Keratinocyte (primary cell): ENCODE measurements at regions not wholly inside any gene's neighbourhood (a gene's known extent, or its start where the extent isn't known, plus 50 kb on each side); places are given as distances from the start of the nearest gene placed in this dataset.

Source experiments
- DNase-seq: peaks from one replicate; pipeline ENCODE4 v3.0.0-alpha.2; 2011; ENCODE audit warnings: low read depth, missing footprints, low spot score
- FAIRE-seq: peaks from 2 replicates; lab custom pipeline; 2011; peaks lifted over from hg19 to GRCh38; lab: Jason Lieb, UNC
- H2AFZ ChIP-seq: 2 replicates; pipeline ENCODE4 v1.6.0; 2012; ENCODE audit warnings: low read length, control low read depth, inconsistent platforms; ENCODE audit not compliant: control insufficient read depth
- H3K27ac ChIP-seq: 2 replicates; pipeline ENCODE4 v1.5.1; 2011; ENCODE audit warnings: low read length; ENCODE audit not compliant: control insufficient read depth, insufficient read depth
- H3K27me3 ChIP-seq: 3 replicates; pipeline ENCODE4 v1.6.0; 2011; ENCODE audit warnings: low read length; ENCODE audit not compliant: control insufficient read depth, insufficient read depth; ENCODE audit errors: extremely low read depth
- H3K36me3 ChIP-seq, 2 experiments: 2 replicates in 1 of 2; 3 replicates in 1 of 2; pipeline ENCODE4 v1.5.1; 2011; ENCODE audit warnings: low read length in 2 of 2, mild to moderate bottlenecking in 1 of 2; ENCODE audit not compliant: control insufficient read depth in 2 of 2, insufficient read depth in 2 of 2; ENCODE audit errors: extremely low read depth in 1 of 2
- H3K4me1 ChIP-seq: 3 replicates; pipeline ENCODE4 v1.5.1; 2011; ENCODE audit warnings: low read length; ENCODE audit not compliant: control insufficient read depth, insufficient read depth; ENCODE audit errors: extremely low read depth
- H3K4me2 ChIP-seq: 3 replicates; pipeline ENCODE4 v1.6.0; 2011; ENCODE audit warnings: low read depth, low read length; ENCODE audit not compliant: control insufficient read depth, insufficient read depth; ENCODE audit errors: extremely low read depth
- H3K4me3 ChIP-seq, 3 experiments: fragments of 200-600 bp in 1 of 3; sonication (generic) in 1 of 3; 2 replicates in 2 of 3; 3 replicates in 1 of 3; pipeline ENCODE4 v1.5.1; 2011 to 2016; ENCODE audit warnings: low read length in 3 of 3, mild to moderate bottlenecking in 3 of 3, control low read depth in 2 of 3, inconsistent platforms in 1 of 3, low read depth in 1 of 3, mixed read lengths in 1 of 3, mixed run types in 1 of 3, moderate library complexity in 1 of 3; ENCODE audit not compliant: control insufficient read depth in 2 of 3, insufficient read depth in 2 of 3; ENCODE audit errors: extremely low read depth in 1 of 3
- H3K79me2 ChIP-seq: 2 replicates; pipeline ENCODE4 v1.6.0; 2012; ENCODE audit warnings: low read length; ENCODE audit not compliant: control insufficient read depth, insufficient read depth
- H3K9ac ChIP-seq: 3 replicates; pipeline ENCODE4 v1.6.0; 2011; ENCODE audit warnings: low read length; ENCODE audit not compliant: control insufficient read depth, insufficient read depth; ENCODE audit errors: extremely low read depth
- H3K9me1 ChIP-seq: 3 replicates; pipeline ENCODE4 v1.6.0; 2011; ENCODE audit warnings: low read length; ENCODE audit not compliant: control insufficient read depth, insufficient read depth; ENCODE audit errors: extremely low read depth
- H3K9me3 ChIP-seq: 2 replicates; pipeline ENCODE4 v1.5.1; 2012; ENCODE audit warnings: low read depth, low read length; ENCODE audit not compliant: control insufficient read depth
- H4K20me1 ChIP-seq: 3 replicates; pipeline ENCODE4 v1.6.0; 2011; ENCODE audit warnings: low read length; ENCODE audit not compliant: control insufficient read depth, insufficient read depth; ENCODE audit errors: extremely low read depth
- CTCF ChIP-seq, 3 experiments: IDR thresholded peaks in 1 of 3; conservative IDR thresholded peaks in 1 of 3; optimal IDR thresholded peaks in 1 of 3; 2 replicates in 2 of 3; 3 replicates in 1 of 3; pipeline versions ENCODE3 to v1.5.1; 2011; ENCODE audit warnings: low read length in 3 of 3, mild to moderate bottlenecking in 3 of 3, moderate library complexity in 2 of 3, control low read depth in 1 of 3, inconsistent platforms in 1 of 3; ENCODE audit not compliant: insufficient read depth in 2 of 3; ENCODE audit errors: extremely low read depth in 1 of 3
- EZH2 ChIP-seq: IDR thresholded peaks from one replicate; pipeline ENCODE4 v1.6.1; 2012; ENCODE audit warnings: inconsistent platforms, mild to moderate bottlenecking, low read length, moderate library complexity
- dilution Hi-C: fragments of 300-500 bp; cut with MboI; formaldehyde crosslinking; loops from one replicate; pipeline ENCODE4 v1.7.0; 2020; ENCODE audit warnings: low sequenced_read_pairs; ENCODE audit not compliant: extremely low pct_ligation_motif_present

- H3K27me3 ChIP-seq = no peaks in the 10 kb centered on the region
- FAIRE-seq (no peak), DNase-seq (no peak)
- H3K4me1 ChIP-seq = no peaks in the 10 kb centered on the region
- no peak overlapping the region for H2AFZ ChIP-seq
- no peak overlapping the region for H3K4me3 ChIP-seq
- H3K4me2 ChIP-seq = no peak overlapping the region
- H3K9me1 ChIP-seq = no peaks in the 10 kb centered on the region
- H3K9me3 ChIP-seq = no peaks in the 10 kb centered on the region
- no peak overlapping the region for H3K9ac ChIP-seq
- no peak for TF ChIP-seq CTCF (optimal IDR thresholded peaks at IDR 0.05 in 1 of 3, IDR thresholded peaks at IDR 0.05 in 1 of 3, conservative IDR thresholded peaks at IDR 0.05 in 1 of 3; ENCODE audit: extremely low read depth in 1 of 3, insufficient read depth in 2 of 3, low read length in 3 of 3)
- TF ChIP-seq EZH2 = no peak
- H3K79me2 ChIP-seq = no peaks in the 10 kb centered on the region
- H4K20me1 ChIP-seq = no peaks in the 10 kb centered on the region
- no peaks in the 10 kb centered on the region for H3K36me3 ChIP-seq
- no peak overlapping the region for H3K27ac ChIP-seq
- dilution Hi-C loops = no loop called here
These were observed 353.2 kb downstream of the CRPPA start for GRCh38 chr7:16068183-16068582.

DNA sequence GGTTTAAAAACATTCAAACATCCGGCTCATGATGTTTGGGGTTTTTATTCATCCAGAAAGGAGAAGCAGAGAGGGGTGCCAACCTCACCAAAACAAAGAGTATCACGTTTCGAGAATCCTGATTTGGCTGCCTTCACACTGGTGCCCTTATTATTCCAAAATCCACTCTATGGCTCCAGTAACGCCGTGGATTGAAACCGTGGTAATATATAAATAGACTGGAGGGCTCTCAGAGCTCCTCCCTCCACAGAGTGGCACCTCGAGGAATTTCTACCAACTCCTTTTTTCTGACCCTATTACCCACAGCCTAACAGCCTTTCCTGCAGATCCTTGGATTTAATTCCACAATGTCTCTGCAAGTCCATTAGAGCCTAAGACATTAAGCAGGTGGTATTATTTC lies 353.6 kb downstream of the CRPPA start:
- H3K27me3 ChIP-seq = no peaks in the 10 kb centered on the region
- no peak overlapping the region for H3K4me2 ChIP-seq
- no peak overlapping the region for H3K4me3 ChIP-seq
- FAIRE-seq = no peak
- dilution Hi-C loops = no loop called here
- no peaks in the 10 kb centered on the region for H3K36me3 ChIP-seq
- DNase-seq = no peak
- H3K4me1 ChIP-seq = no peaks in the 10 kb centered on the region
- TF ChIP-seq CTCF (optimal IDR thresholded peaks at IDR 0.05 in 1 of 3, IDR thresholded peaks at IDR 0.05 in 1 of 3, conservative IDR thresholded peaks at IDR 0.05 in 1 of 3; ENCODE audit: extremely low read depth in 1 of 3, insufficient read depth in 2 of 3, low read length in 3 of 3) (no peak), EZH2 (no peak)
- H3K27ac ChIP-seq = no peak overlapping the region
- no peaks in the 10 kb centered on the region for H4K20me1 ChIP-seq
- no peaks in the 10 kb centered on the region for H3K9me1 ChIP-seq
- H2AFZ ChIP-seq = no peak overlapping the region
- H3K9me3 ChIP-seq = no peaks in the 10 kb centered on the region
- H3K9ac ChIP-seq = no peak overlapping the region
- no peaks in the 10 kb centered on the region for H3K79me2 ChIP-seq
